PC-3 (cell line): ENCODE measurements at regions not wholly inside any gene's neighbourhood (a gene's known extent, or its start where the extent isn't known, plus 50 kb on each side); places are given as distances from the start of the nearest gene placed in this dataset.

Experiments used
- ATAC-seq: fragments of 200-7000 bp; cut with Tn5 transposase; 2 replicates; pipeline ENCODE4 v1.9.1; 2020; ENCODE audit warnings: mild to moderate bottlenecking, moderate library complexity
- BruUV-seq: library from RNA; stranded (reverse); fragments of 400-500 nt; replicated peaks from 2 replicates; lab custom pipeline; 2021; lab: Mats Ljungman, UMichigan
- CTCF ChIA-PET: fragments of 300-600 bp; sonication (Branson Sonifier 250); formaldehyde crosslinking; loops from one replicate; lab custom pipeline; 2022; ENCODE audit warnings: antibody characterized with exemption; lab: Charles Lee
- POLR2A ChIA-PET: fragments of 300-600 bp; sonication (Branson Sonifier 250); formaldehyde crosslinking; loops from one replicate; lab custom pipeline; 2022; ENCODE audit warnings: antibody characterized with exemption; ENCODE audit not compliant: unreplicated experiment; lab: Charles Lee
- DNase-seq: peaks from one replicate; pipeline ENCODE4 v3.0.0-alpha.2; 2015
- H2AFZ ChIP-seq: fragments of 300-600 bp; sonication (generic); 2 replicates; pipeline ENCODE4 v1.6.0; 2016; ENCODE audit warnings: antibody characterized with exemption, low read length
- H3F3A ChIP-seq: fragments of 300-600 bp; sonication (generic); one replicate; pipeline ENCODE4 v1.6.0; 2017; ENCODE audit warnings: antibody characterized with exemption, low read length, control low read depth, mild to moderate bottlenecking; ENCODE audit not compliant: unreplicated experiment
- H3K27ac ChIP-seq: fragments of 300-600 bp; sonication (generic); 2 replicates; pipeline ENCODE4 v1.5.1; 2016; ENCODE audit warnings: mild to moderate bottlenecking, low read length
- H3K27me3 ChIP-seq: fragments of 300-600 bp; sonication (generic); 2 replicates; pipeline ENCODE4 v1.6.1; 2016; ENCODE audit warnings: low read length, mixed read lengths
- H3K36me3 ChIP-seq: fragments of 300-600 bp; sonication (generic); 2 replicates; pipeline ENCODE4 v1.6.1; 2016; ENCODE audit warnings: low read depth, mixed run types, low read length, mixed read lengths
- H3K4me1 ChIP-seq: fragments of 300-600 bp; sonication (generic); 2 replicates; pipeline ENCODE4 v1.5.1; 2016; ENCODE audit warnings: low read length; ENCODE audit not compliant: insufficient read depth
- H3K4me2 ChIP-seq: fragments of 300-600 bp; sonication (generic); 2 replicates; pipeline ENCODE4 v1.6.0; 2016; ENCODE audit warnings: low read length
- H3K4me3 ChIP-seq: fragments of 300-600 bp; sonication (generic); 2 replicates; pipeline ENCODE4 v1.5.1; 2016; ENCODE audit warnings: mild to moderate bottlenecking, low read length, mixed read lengths
- H3K79me2 ChIP-seq: fragments of 300-600 bp; sonication (generic); 2 replicates; pipeline ENCODE4 v1.6.1; 2017; ENCODE audit warnings: low read length, mixed read lengths
- H3K9ac ChIP-seq: fragments of 300-600 bp; sonication (generic); 2 replicates; pipeline ENCODE4 v1.6.0; 2016; ENCODE audit warnings: mild to moderate bottlenecking, low read length
- H3K9me2 ChIP-seq: fragments of 300-600 bp; sonication (generic); replicated peaks from 2 replicates; pipeline ENCODE4 v1.6.1; 2016; ENCODE audit warnings: mixed run types, low read length, mixed read lengths
- H3K9me3 ChIP-seq: fragments of 300-600 bp; sonication (generic); 2 replicates; pipeline ENCODE4 v1.6.1; 2016; ENCODE audit warnings: low read length, mixed read lengths
- H4K20me1 ChIP-seq: fragments of 300-600 bp; sonication (generic); 2 replicates; pipeline ENCODE4 v1.6.1; 2016; ENCODE audit warnings: low read length, mixed read lengths
- EZH2 ChIP-seq: fragments of 300-600 bp; sonication (generic); IDR thresholded peaks from one replicate; pipeline ENCODE4 v1.6.1; 2017; ENCODE audit warnings: antibody characterized with exemption, mild to moderate bottlenecking, low read length; ENCODE audit not compliant: unreplicated experiment
- EZH2phosphoT487 ChIP-seq: fragments of 300-600 bp; sonication (generic); IDR thresholded peaks from 2 replicates; pipeline ENCODE4 v1.6.1; 2018; ENCODE audit warnings: mild to moderate bottlenecking, antibody characterized with exemption, low read length, borderline replicate concordance
- intact Hi-C: fragments of 100-400 bp; cut with micrococcal nuclease; formaldehyde crosslinking; loops from 2 replicates; pipeline ENCODE4 v1.9.0; 2023
- TF ChIP-seq, protein P1 (sequence below): fragments of 300-600 bp; sonication (generic); conservative IDR thresholded peaks from 2 replicates; pipeline ENCODE4 v1.5.1; 2017; ENCODE audit warnings: antibody characterized with exemption, low read depth, mild to moderate bottlenecking, low read length

DNA sequence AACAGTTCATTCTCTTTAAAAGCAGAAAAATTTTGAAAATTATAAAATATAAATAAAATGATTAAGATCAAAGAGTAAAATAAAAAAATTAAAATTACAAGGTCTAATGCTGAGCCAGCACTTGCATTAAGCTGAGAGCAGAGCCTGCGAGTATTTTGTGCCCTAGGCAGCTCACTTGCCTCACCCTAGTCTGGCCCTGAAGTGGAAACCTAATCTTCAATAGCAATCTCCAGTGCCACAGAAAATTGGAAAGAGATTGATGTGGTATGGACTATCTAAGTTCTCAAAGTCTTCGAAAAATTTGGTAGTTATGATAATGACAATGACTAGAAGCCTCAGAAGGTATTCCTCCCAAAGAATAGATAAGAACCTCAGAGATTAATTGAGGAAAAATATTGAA lies 459.4 kb upstream of the CBLB start:
- no peak overlapping the region for H3K9ac ChIP-seq
- H3K27me3 ChIP-seq, result no peaks in the 10 kb centered on the region
- no peak overlapping the region for H3K4me2 ChIP-seq
- DNase-seq (no peak), ATAC-seq (no peak)
- H3K27ac ChIP-seq, result no peak overlapping the region
- H3K4me1 ChIP-seq, result peaks cover 15% of the 10 kb centered on the region
- no peaks in the 10 kb centered on the region for H4K20me1 ChIP-seq
- H2AFZ ChIP-seq, result no peak overlapping the region
- TF ChIP-seq, protein P1, sequence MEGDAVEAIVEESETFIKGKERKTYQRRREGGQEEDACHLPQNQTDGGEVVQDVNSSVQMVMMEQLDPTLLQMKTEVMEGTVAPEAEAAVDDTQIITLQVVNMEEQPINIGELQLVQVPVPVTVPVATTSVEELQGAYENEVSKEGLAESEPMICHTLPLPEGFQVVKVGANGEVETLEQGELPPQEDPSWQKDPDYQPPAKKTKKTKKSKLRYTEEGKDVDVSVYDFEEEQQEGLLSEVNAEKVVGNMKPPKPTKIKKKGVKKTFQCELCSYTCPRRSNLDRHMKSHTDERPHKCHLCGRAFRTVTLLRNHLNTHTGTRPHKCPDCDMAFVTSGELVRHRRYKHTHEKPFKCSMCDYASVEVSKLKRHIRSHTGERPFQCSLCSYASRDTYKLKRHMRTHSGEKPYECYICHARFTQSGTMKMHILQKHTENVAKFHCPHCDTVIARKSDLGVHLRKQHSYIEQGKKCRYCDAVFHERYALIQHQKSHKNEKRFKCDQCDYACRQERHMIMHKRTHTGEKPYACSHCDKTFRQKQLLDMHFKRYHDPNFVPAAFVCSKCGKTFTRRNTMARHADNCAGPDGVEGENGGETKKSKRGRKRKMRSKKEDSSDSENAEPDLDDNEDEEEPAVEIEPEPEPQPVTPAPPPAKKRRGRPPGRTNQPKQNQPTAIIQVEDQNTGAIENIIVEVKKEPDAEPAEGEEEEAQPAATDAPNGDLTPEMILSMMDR, result no peak
- no peak for TF ChIP-seq EZH2
- TF ChIP-seq EZH2phosphoT487, result no peak
- H3K36me3 ChIP-seq, result 0 out of 2 replicates have a peak, but pooled peaks cover 3% of the 10 kb centered on the region
- no peak overlapping the region for H3K4me3 ChIP-seq
- H3K9me3 ChIP-seq, result peaks cover 10% of the 10 kb centered on the region
- intact Hi-C loops, result no loop called here
- CTCF ChIA-PET, result no interaction called here
- no peaks in the 10 kb centered on the region for H3K79me2 ChIP-seq
- no TSS peak for BruUV-seq
- POLR2A ChIA-PET, result no interaction called here
- no peaks in the 10 kb centered on the region for H3K9me2 ChIP-seq
- H3F3A ChIP-seq, result no peaks in the 10 kb centered on the region

DNA sequence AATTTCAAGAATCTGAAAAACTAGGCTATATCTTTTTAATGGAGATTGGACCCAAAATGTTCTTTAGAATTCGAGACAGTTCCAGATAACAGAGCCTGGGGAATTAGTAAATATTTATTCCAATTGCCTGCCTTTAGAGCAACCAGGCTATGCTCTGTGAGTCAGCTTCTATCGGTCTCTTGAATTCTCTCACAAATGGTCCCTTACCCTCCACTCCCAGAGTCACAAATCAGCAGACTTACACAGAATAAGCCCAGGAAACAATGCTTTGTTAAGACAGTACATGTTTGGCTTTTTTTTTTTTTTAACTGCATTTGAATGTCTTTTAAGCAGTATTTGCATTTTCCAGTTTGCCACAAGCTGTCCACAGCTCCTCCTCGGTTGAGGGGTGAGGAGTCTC lies 460.7 kb upstream of the CBLB start:
- no peak overlapping the region for H3K4me3 ChIP-seq
- H3K27me3 ChIP-seq, result no peaks in the 10 kb centered on the region
- ChIA-PET POLR2A (no interaction called here), CTCF (no interaction called here)
- no peaks in the 10 kb centered on the region for H3K9me2 ChIP-seq
- H3K4me1 ChIP-seq, result peaks cover 28% of the 10 kb centered on the region
- no peak overlapping the region for H3K27ac ChIP-seq
- TF ChIP-seq, protein P1, result no peak
- no peak for TF ChIP-seq EZH2phosphoT487
- TF ChIP-seq EZH2, result no peak
- intact Hi-C loops, result no loop called here
- H3K79me2 ChIP-seq, result no peaks in the 10 kb centered on the region
- no peaks in the 10 kb centered on the region for H4K20me1 ChIP-seq
- BruUV-seq, result no TSS peak
- ATAC-seq (no peak), DNase-seq (no peak)
- peaks cover 1% of the 10 kb centered on the region; the same call in 1 of the 2 replicates for H3K9me3 ChIP-seq
- H3K4me2 ChIP-seq, result no peak overlapping the region
- 0 out of 2 replicates have a peak, but pooled peaks cover under 1% of the 10 kb centered on the region for H3K36me3 ChIP-seq
- no peaks in the 10 kb centered on the region for H3F3A ChIP-seq
- no peak overlapping the region for H3K9ac ChIP-seq
- H2AFZ ChIP-seq, result no peak overlapping the region

DNA sequence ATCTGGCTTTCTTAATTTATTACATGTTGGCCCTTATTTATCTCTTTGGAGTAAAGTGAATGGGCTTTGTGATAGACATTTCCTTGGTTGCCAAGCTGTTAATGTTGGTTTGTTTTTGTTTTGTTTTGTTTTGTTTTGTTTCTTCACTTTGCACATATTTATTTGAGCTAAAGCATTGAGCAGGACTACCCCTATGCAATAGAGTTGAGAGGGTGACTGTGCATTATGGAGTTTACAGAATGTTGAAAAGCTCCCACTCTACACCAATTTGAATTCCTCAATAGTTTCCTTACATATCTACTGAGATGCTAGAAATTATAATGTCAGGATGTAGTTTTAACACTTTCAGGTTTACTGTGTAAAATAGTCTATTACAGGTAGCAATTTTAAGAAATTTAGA lies 462.8 kb upstream of the CBLB start:
- intact Hi-C loops, result loop anchor here (10.0 kb wide), 1 partner anchor 647 kb away; no protein-coding TSS in a partner anchor
- ChIA-PET POLR2A (no interaction called here), CTCF (no interaction called here)
- H3K9me2 ChIP-seq, result no peaks in the 10 kb centered on the region
- no peaks in the 10 kb centered on the region for H3K9me3 ChIP-seq
- no TSS peak for BruUV-seq
- H3K4me1 ChIP-seq, result peaks cover 49% of the 10 kb centered on the region
- no peaks in the 10 kb centered on the region for H3K79me2 ChIP-seq
- no peak for DNase-seq
- no peak overlapping the region for H3K4me3 ChIP-seq
- no peak overlapping the region for H3K9ac ChIP-seq
- no peaks in the 10 kb centered on the region for H3K27me3 ChIP-seq
- H3K27ac ChIP-seq, result no peak overlapping the region
- H2AFZ ChIP-seq, result no peak overlapping the region
- TF ChIP-seq EZH2phosphoT487 (no peak), EZH2 (no peak)
- no peaks in the 10 kb centered on the region for H3F3A ChIP-seq
- no peak for ATAC-seq
- H4K20me1 ChIP-seq, result no peaks in the 10 kb centered on the region
- H3K4me2 ChIP-seq, result no peak overlapping the region
- no peaks in the 10 kb centered on the region for H3K36me3 ChIP-seq
